ENCODE measurements at regions not wholly inside any gene's neighbourhood (a gene's known extent, or its start where the extent isn't known, plus 50 kb on each side); places are given as distances from the start of the nearest gene placed in this dataset.
A peak's percentile ranks its signal among the peaks of the same experiment; 100 is the strongest.

DNA sequence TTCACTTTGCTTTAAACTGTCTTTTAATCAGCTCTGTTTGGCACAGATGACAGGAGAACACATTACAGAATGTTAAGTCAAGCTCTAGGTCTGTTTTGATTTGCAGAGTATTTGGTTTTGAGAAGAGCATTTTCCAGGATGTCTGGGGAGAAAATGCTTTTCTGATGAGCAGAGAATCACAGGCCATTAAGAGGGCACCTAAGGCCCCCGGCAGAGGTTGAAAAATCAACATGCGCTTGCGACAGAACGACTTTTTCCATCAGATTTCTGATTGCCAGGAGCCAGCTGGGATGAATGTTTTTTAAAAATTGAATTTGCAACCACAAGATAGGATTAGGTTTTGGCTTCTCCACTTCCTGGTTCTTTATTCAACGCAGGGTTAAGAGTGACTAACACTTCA lies 304.5 kb downstream of the JRKL start:
- no peak for DNase-seq (ENCODE audit: insufficient read length, low spot score, missing footprints)
- no peaks in the 10 kb centered on the region for H3K4me1 ChIP-seq (ENCODE audit: insufficient read depth, low read length)
- H3K79me2 ChIP-seq (ENCODE audit: insufficient read depth, low read length), result no peaks in the 10 kb centered on the region
- no peak overlapping the region for H3K4me3 ChIP-seq (ENCODE audit: insufficient read depth, low read length)
- TF ChIP-seq, protein P1, sequence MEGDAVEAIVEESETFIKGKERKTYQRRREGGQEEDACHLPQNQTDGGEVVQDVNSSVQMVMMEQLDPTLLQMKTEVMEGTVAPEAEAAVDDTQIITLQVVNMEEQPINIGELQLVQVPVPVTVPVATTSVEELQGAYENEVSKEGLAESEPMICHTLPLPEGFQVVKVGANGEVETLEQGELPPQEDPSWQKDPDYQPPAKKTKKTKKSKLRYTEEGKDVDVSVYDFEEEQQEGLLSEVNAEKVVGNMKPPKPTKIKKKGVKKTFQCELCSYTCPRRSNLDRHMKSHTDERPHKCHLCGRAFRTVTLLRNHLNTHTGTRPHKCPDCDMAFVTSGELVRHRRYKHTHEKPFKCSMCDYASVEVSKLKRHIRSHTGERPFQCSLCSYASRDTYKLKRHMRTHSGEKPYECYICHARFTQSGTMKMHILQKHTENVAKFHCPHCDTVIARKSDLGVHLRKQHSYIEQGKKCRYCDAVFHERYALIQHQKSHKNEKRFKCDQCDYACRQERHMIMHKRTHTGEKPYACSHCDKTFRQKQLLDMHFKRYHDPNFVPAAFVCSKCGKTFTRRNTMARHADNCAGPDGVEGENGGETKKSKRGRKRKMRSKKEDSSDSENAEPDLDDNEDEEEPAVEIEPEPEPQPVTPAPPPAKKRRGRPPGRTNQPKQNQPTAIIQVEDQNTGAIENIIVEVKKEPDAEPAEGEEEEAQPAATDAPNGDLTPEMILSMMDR (IDR thresholded peaks at IDR 0.05; ENCODE audit: extremely low read depth, low read depth, low read length), result no peak
- H4K20me1 ChIP-seq (ENCODE audit: insufficient read depth, low read length), result no peaks in the 10 kb centered on the region
- H3K4me2 ChIP-seq (ENCODE audit: insufficient read depth, low read length), result no peak overlapping the region
- H3K27me3 ChIP-seq (ENCODE audit: insufficient read depth, low read length), result no peaks in the 10 kb centered on the region
- no peaks in the 10 kb centered on the region for H3K36me3 ChIP-seq (ENCODE audit: insufficient read depth, low read length)
- H3K9me3 ChIP-seq (ENCODE audit: low read depth, low read length), result no peaks in the 10 kb centered on the region
- no peak overlapping the region for H3K27ac ChIP-seq (ENCODE audit: low read depth, low read length)
- H2AFZ ChIP-seq (ENCODE audit: low read length), result no peak overlapping the region

DNA sequence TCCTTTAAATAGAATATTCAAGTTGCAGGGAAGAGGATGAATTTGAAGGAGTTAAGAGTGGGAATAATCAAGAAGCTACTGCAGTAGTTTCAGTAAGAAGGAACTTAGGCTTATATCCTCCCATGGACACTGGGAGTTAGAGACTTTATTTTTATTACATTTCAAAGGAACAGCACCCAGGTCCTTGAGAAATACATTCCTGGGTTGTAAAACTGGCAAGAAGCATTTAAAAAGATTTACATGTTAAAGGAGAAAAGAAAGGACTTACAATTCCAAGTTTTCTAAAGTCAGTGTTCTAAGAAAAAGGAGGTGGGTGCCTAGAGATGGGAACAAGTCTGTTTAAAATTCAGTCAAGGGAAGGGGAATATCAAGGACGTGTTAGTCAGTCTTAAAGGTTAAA lies 306.9 kb downstream of the JRKL start:
- Histone ChIP-seq H4K20me1 (ENCODE audit: insufficient read depth, low read length) (no peaks in the 10 kb centered on the region), H3K4me1 (ENCODE audit: insufficient read depth, low read length) (no peaks in the 10 kb centered on the region), H3K27ac (ENCODE audit: low read depth, low read length) (no peak overlapping the region), H3K79me2 (ENCODE audit: insufficient read depth, low read length) (no peaks in the 10 kb centered on the region), H3K9me3 (ENCODE audit: low read depth, low read length) (no peaks in the 10 kb centered on the region), H3K4me3 (ENCODE audit: insufficient read depth, low read length) (no peak overlapping the region), H3K27me3 (ENCODE audit: insufficient read depth, low read length) (no peaks in the 10 kb centered on the region), H3K4me2 (ENCODE audit: insufficient read depth, low read length) (no peak overlapping the region), H3K36me3 (ENCODE audit: insufficient read depth, low read length) (no peaks in the 10 kb centered on the region), H2AFZ (ENCODE audit: low read length) (no peak overlapping the region)
- TF ChIP-seq, protein P1 (IDR thresholded peaks at IDR 0.05; ENCODE audit: extremely low read depth, low read depth, low read length), result no peak
- no peak for DNase-seq (ENCODE audit: insufficient read length, low spot score, missing footprints)

DNA sequence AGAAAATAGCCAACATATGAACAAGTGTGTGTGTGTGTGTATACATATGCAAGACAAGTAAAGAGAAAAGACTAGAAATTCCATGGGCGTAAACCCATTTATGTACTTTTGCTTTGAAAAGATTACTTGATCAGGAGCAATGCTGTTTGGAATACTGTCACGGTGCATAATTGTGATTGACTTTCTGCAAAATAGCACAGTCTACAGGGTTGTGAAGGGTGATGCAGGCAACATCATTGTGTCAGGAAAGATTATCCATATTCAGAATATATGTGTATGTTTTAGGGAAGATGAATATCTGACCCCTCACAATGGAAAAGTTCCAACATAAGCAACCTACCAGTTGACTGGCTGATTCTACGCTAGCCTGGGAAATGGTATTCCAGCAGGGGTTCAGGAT lies 307.7 kb downstream of the JRKL start:
- TF ChIP-seq, protein P1 (IDR thresholded peaks at IDR 0.05; ENCODE audit: extremely low read depth, low read depth, low read length), result no peak
- H3K4me2 ChIP-seq (ENCODE audit: insufficient read depth, low read length), result no peak overlapping the region
- no peak overlapping the region for H3K4me3 ChIP-seq (ENCODE audit: insufficient read depth, low read length)
- no peaks in the 10 kb centered on the region for H3K9me3 ChIP-seq (ENCODE audit: low read depth, low read length)
- no peaks in the 10 kb centered on the region for H3K36me3 ChIP-seq (ENCODE audit: insufficient read depth, low read length)
- H3K79me2 ChIP-seq (ENCODE audit: insufficient read depth, low read length), result no peaks in the 10 kb centered on the region
- no peak overlapping the region for H2AFZ ChIP-seq (ENCODE audit: low read length)
- H3K27me3 ChIP-seq (ENCODE audit: insufficient read depth, low read length), result no peaks in the 10 kb centered on the region
- H3K4me1 ChIP-seq (ENCODE audit: insufficient read depth, low read length), result no peaks in the 10 kb centered on the region
- no peak overlapping the region for H3K27ac ChIP-seq (ENCODE audit: low read depth, low read length)
- no peaks in the 10 kb centered on the region for H4K20me1 ChIP-seq (ENCODE audit: insufficient read depth, low read length)
- DNase-seq (ENCODE audit: insufficient read length, low spot score, missing footprints), result no peak

DNA sequence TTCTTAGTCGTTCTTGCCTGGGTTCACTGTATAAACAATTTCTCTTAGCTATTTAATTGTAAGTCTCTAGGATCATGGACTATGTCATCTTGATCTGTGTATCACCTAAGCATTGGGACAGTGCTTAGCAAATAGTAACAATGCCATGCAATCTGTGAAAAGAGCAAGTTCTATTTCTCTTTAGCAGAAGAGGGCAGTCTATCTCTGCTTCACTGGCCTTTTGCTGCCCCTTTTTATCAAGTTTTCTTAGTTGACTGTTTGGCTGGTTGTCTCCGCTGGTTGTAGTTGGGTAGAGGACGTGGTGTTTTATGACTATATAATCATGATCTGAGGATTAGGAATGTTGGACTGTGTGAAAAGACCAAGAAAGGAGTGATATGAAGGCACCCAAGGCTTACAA lies 315.0 kb downstream of the JRKL start:
- H3K36me3 ChIP-seq (ENCODE audit: insufficient read depth, low read length), result no peaks in the 10 kb centered on the region
- H3K27ac ChIP-seq (ENCODE audit: low read depth, low read length), result no peak overlapping the region
- H3K79me2 ChIP-seq (ENCODE audit: insufficient read depth, low read length), result no peaks in the 10 kb centered on the region
- H3K4me1 ChIP-seq (ENCODE audit: insufficient read depth, low read length), result no peaks in the 10 kb centered on the region
- H2AFZ ChIP-seq (ENCODE audit: low read length), result no peak overlapping the region
- DNase-seq (ENCODE audit: insufficient read length, low spot score, missing footprints), result peak; percentile 35
- TF ChIP-seq, protein P1 (IDR thresholded peaks at IDR 0.05; ENCODE audit: extremely low read depth, low read depth, low read length), result peak; percentile 21
- no peaks in the 10 kb centered on the region for H4K20me1 ChIP-seq (ENCODE audit: insufficient read depth, low read length)
- H3K4me2 ChIP-seq (ENCODE audit: insufficient read depth, low read length), result no peak overlapping the region
- H3K4me3 ChIP-seq (ENCODE audit: insufficient read depth, low read length), result no peak overlapping the region
- no peaks in the 10 kb centered on the region for H3K27me3 ChIP-seq (ENCODE audit: insufficient read depth, low read length)
- no peaks in the 10 kb centered on the region for H3K9me3 ChIP-seq (ENCODE audit: low read depth, low read length)

Data from osteoblast (primary cell).